Naive thymus-derived CD4-positive, alpha-beta T cell (primary cell): ENCODE measurements at regions not wholly inside any gene's neighbourhood (a gene's known extent, or its start where the extent isn't known, plus 50 kb on each side); places are given as distances from the start of the nearest gene placed in this dataset.

Experiments used
- ATAC-seq: fragments of 150-1000 bp; cut with Tn5 transposase; 2 replicates; pipeline ENCODE4 v1.10.0; 2021; ENCODE audit warnings: mild to moderate bottlenecking, moderate library complexity
- CTCF ChIA-PET: fragments of 350-600 bp; sonication (Branson Sonifier 250); formaldehyde crosslinking; loops from one replicate; lab custom pipeline; 2021; ENCODE audit warnings: antibody characterized with exemption; lab: Charles Lee
- POLR2A ChIA-PET: fragments of 350-600 bp; sonication (Branson Sonifier 250); formaldehyde crosslinking; loops from one replicate; lab custom pipeline; 2021; ENCODE audit warnings: antibody characterized with exemption, inconsistent platforms; lab: Charles Lee
- DNase-seq, 9 donors: peaks; one replicate each; pipeline versions ENCODE4 v3.0.0 to v3.0.0-alpha.2; 2020 to 2022; ENCODE audit warnings: mixed read lengths in 1 of 9
- H3K27ac ChIP-seq: one replicate; pipeline ENCODE4 v1.7.0; 2013; ENCODE audit warnings: mild to moderate bottlenecking, low read depth, low read length, moderate library complexity
- H3K27me3 ChIP-seq, 2 donors: one replicate each; pipeline ENCODE4 v1.7.0; 2013; ENCODE audit warnings: low read length in 2 of 2, mild to moderate bottlenecking in 2 of 2, moderate library complexity in 2 of 2; ENCODE audit not compliant: control insufficient read depth in 2 of 2, insufficient read depth in 2 of 2
- H3K36me3 ChIP-seq, 3 experiments: 1 replicate in 2 of 3; 2 replicates in 1 of 3; pipeline ENCODE4 v1.7.0; 2013; ENCODE audit warnings: low read length in 3 of 3, mild to moderate bottlenecking in 3 of 3, moderate library complexity in 1 of 3; ENCODE audit not compliant: insufficient read depth in 3 of 3, control insufficient read depth in 2 of 3
- H3K4me1 ChIP-seq, 2 donors: one replicate each; pipeline ENCODE4 v1.7.0; 2013; ENCODE audit warnings: low read length in 2 of 2, mild to moderate bottlenecking in 2 of 2, moderate library complexity in 1 of 2; ENCODE audit not compliant: control insufficient read depth in 2 of 2, insufficient read depth in 2 of 2
- H3K4me3 ChIP-seq: 2 replicates; pipeline ENCODE4 v1.7.0; 2013; ENCODE audit warnings: mild to moderate bottlenecking, low read length
- H3K9me3 ChIP-seq, 3 experiments: 1 replicate in 2 of 3; 2 replicates in 1 of 3; pipeline ENCODE4 v1.7.0; 2013; ENCODE audit warnings: low read length in 3 of 3; ENCODE audit not compliant: control insufficient read depth in 2 of 3
- H3K27ac Mint-ChIP-seq, 9 donors: one replicate each; pipeline ENCODE4 v1.8.0; 2020 to 2022; ENCODE audit warnings: mixed read lengths in 9 of 9, mild to moderate bottlenecking in 8 of 9, moderate library complexity in 5 of 9, inconsistent platforms in 2 of 9
- H3K27me3 Mint-ChIP-seq, 5 donors: one replicate each; pipeline ENCODE4 v1.8.0; 2021 to 2022; ENCODE audit warnings: mixed read lengths in 5 of 5, mild to moderate bottlenecking in 1 of 5
- H3K36me3 Mint-ChIP-seq, 5 donors: one replicate each; pipeline ENCODE4 v1.8.0; 2020 to 2022; ENCODE audit warnings: mixed read lengths in 5 of 5, mild to moderate bottlenecking in 3 of 5, inconsistent platforms in 1 of 5
- H3K4me1 Mint-ChIP-seq, 7 donors: one replicate each; pipeline ENCODE4 v1.8.0; 2020 to 2022; ENCODE audit warnings: mixed read lengths in 7 of 7, mild to moderate bottlenecking in 3 of 7, inconsistent platforms in 1 of 7
- H3K4me3 Mint-ChIP-seq, 10 donors: one replicate each; pipeline ENCODE4 v1.8.0; 2020 to 2022; ENCODE audit warnings: mild to moderate bottlenecking in 10 of 10, mixed read lengths in 10 of 10, moderate library complexity in 6 of 10, inconsistent platforms in 2 of 10
- H3K9me3 Mint-ChIP-seq, 11 donors: one replicate each; pipeline ENCODE4 v1.8.0; 2020 to 2022; ENCODE audit warnings: mixed read lengths in 11 of 11, mild to moderate bottlenecking in 4 of 11, inconsistent platforms in 1 of 11, moderate library complexity in 1 of 11
- intact Hi-C, 2 donors: fragments of 100-400 bp; cut with micrococcal nuclease; formaldehyde crosslinking; loops; one replicate each; pipeline ENCODE4 v1.15.1; 2023

DNA sequence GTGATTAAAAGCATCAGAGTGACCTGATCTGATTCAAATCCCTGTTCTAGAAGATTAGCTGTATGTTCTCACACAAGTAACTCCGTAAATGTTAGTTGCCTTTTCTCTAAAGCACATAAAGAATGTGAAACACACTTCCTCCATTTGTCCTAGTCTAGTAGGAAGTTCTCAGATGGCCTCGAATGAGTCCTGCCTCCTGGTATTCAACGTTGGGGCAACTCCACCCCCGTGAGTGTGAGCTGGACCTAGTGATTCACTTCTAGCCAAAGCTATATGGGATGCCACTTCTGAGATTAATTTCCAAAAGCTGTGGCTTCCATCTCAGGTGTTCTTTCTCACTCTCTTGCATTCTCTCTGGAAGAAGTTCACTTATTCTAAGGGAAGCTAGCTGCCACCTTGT lies 267.6 kb downstream of the GPATCH2 start:
- no peaks in the 10 kb centered on the region for H3K4me1 Mint-ChIP-seq
- ChIA-PET CTCF (no interaction called here), POLR2A (no interaction called here)
- intact Hi-C loops, result no loop called here
- no peaks in the 10 kb centered on the region for H3K27me3 ChIP-seq
- no peaks in the 10 kb centered on the region for H3K4me1 ChIP-seq
- peaks cover 0 to 7% (median 0%) of the 10 kb centered on the region in 11 donors for H3K9me3 Mint-ChIP-seq
- H3K4me3 ChIP-seq, result no peak overlapping the region
- H3K36me3 ChIP-seq, result no peaks in the 10 kb centered on the region
- DNase-seq, result no peak
- H3K36me3 Mint-ChIP-seq, result peaks cover 0 to 5% (median 0%) of the 10 kb centered on the region in 5 donors
- no peak overlapping the region for H3K4me3 Mint-ChIP-seq
- H3K9me3 ChIP-seq, result no peaks in the 10 kb centered on the region
- H3K27ac ChIP-seq, result no peak overlapping the region
- no peak for ATAC-seq
- H3K27me3 Mint-ChIP-seq, result peaks cover 0 to 5% (median 0%) of the 10 kb centered on the region in 5 donors
- no peak overlapping the region for H3K27ac Mint-ChIP-seq

DNA sequence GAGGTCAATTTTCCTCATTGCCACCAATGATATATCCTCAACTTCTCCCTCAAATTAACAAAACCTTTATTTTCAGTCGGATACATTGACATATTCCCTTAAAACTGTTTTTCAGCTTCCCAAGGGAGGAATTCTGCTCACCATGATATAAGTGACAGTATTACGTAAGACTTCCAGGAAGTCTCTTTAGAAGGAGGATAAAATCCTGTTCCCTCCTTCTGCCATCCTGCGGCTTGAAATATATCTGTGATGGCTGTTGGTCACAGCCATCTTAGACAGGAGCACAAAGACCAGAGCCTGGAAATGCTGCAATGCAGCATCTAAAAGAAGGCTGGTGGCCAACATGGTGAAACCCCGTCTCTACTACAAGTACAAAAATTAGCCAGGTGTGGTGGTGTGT lies 270.4 kb downstream of the GPATCH2 start:
- H3K4me1 Mint-ChIP-seq, result no peaks in the 10 kb centered on the region
- Histone ChIP-seq H3K4me1 (no peaks in the 10 kb centered on the region), H3K4me3 (no peak overlapping the region), H3K36me3 (no peaks in the 10 kb centered on the region), H3K27me3 (no peaks in the 10 kb centered on the region), H3K27ac (no peak overlapping the region), H3K9me3 (no peaks in the 10 kb centered on the region)
- ChIA-PET POLR2A (no interaction called here), CTCF (no interaction called here)
- no peak overlapping the region for H3K4me3 Mint-ChIP-seq
- H3K9me3 Mint-ChIP-seq, result peaks cover 0 to 11% (median 4%) of the 10 kb centered on the region in 11 donors
- intact Hi-C loops, result no loop called here
- peaks cover 0 to 5% (median 0%) of the 10 kb centered on the region in 5 donors for H3K27me3 Mint-ChIP-seq
- peaks cover 0 to 5% (median 0%) of the 10 kb centered on the region in 5 donors for H3K36me3 Mint-ChIP-seq
- no peak overlapping the region for H3K27ac Mint-ChIP-seq
- DNase-seq, result no peak
- no peak for ATAC-seq

DNA sequence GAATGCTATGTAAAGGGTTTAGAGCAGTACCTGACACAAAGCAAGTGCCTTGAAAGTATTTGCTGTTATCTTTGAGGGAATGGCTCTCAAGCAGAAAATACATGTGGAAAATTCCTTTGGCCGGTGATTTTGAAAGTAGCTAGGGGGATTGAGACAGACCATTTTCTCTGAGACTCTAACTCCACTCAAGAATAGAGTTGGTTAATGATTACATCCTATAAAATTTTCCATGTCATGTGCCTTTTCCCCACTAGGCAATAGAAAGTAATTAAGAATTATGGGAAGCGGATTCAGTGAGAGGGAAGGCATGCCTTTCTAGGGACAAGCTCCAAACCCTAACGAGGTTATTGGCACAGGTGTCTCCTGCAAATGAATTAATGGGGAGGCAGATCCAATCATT lies 276.0 kb downstream of the GPATCH2 start:
- Mint-ChIP-seq H3K27ac (no peak overlapping the region), H3K27me3 (peaks cover 0 to 6% (median 0%) of the 10 kb centered on the region in 5 donors), H3K4me1 (no peaks in the 10 kb centered on the region), H3K9me3 (peaks cover 0 to 9% (median 4%) of the 10 kb centered on the region in 11 donors), H3K4me3 (no peak overlapping the region), H3K36me3 (no peaks in the 10 kb centered on the region)
- no peaks in the 10 kb centered on the region for H3K36me3 ChIP-seq
- ATAC-seq (no peak), DNase-seq (no peak)
- intact Hi-C loops, result no loop called here
- H3K27ac ChIP-seq, result no peak overlapping the region
- H3K9me3 ChIP-seq, result no peaks in the 10 kb centered on the region
- POLR2A ChIA-PET, result no interaction called here
- H3K27me3 ChIP-seq, result no peaks in the 10 kb centered on the region
- H3K4me1 ChIP-seq, result no peaks in the 10 kb centered on the region
- H3K4me3 ChIP-seq, result no peak overlapping the region
- CTCF ChIA-PET, result no interaction called here

DNA sequence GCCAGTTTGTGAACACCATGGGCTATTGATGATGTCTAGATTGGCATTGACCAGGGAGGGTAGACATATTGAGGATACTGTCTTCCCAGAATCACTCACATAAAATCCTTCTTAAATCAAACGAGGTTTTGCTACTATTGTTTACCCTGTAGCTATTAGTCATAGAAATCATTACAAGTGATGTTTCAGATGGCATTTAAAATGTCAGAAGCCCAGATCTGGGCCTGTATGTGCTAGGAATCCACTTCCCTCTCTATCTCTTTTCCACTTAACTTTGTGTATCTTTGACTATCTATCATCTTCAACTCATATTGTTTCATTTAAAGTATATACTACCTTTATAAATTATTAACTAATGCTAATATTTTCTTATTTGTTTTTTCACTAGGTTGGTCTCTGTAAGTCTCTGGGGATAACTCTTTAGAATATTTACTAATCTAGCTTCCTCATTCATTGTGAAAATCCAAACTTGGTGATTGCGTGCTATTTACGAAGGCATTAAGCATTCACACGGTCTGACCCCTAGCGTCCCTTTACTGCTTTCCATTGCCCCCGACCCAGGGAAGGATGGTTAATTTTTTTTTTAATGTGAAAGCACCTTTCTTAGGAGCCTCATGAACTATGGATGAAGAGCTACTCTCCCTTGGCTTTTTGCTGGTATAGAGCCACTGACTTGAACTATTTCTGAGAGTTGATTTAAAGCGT lies 281.8 kb downstream of the GPATCH2 start:
- Histone ChIP-seq H3K27me3 (no peaks in the 10 kb centered on the region), H3K27ac (no peak overlapping the region), H3K4me1 (no peaks in the 10 kb centered on the region), H3K4me3 (no peak overlapping the region), H3K9me3 (no peaks in the 10 kb centered on the region), H3K36me3 (no peaks in the 10 kb centered on the region)
- ATAC-seq, result no peak
- no peak overlapping the region for H3K4me3 Mint-ChIP-seq
- no peak for DNase-seq
- no peaks in the 10 kb centered on the region for H3K36me3 Mint-ChIP-seq
- ChIA-PET POLR2A (no interaction called here), CTCF (no interaction called here)
- intact Hi-C loops, result no loop called here
- H3K4me1 Mint-ChIP-seq, result no peaks in the 10 kb centered on the region
- peaks cover 0 to 6% (median 0%) of the 10 kb centered on the region in 5 donors for H3K27me3 Mint-ChIP-seq
- peaks cover 0 to 11% (median 0%) of the 10 kb centered on the region in 11 donors for H3K9me3 Mint-ChIP-seq
- no peak overlapping the region for H3K27ac Mint-ChIP-seq

DNA sequence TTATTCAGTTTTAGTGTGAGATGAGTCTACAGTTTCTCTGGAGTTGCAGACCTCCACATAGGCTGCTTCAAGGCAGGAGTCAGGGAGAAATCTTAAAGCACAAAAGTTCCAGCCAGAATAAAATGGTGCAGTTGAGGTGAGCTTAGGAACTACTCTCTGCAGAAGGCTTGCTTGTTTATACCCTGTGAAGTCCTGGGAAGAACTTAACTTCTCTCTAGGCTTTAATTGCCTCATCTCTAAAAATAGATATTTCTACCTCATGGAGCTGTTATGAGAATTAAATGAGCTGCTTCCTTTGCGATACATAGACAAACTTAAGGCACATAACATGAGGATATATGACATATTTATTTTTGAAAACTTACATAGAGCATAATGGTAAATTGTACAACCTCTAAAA lies 286.2 kb downstream of the GPATCH2 start:
- peaks cover 0 to 3% (median 0%) of the 10 kb centered on the region in 5 donors for H3K36me3 Mint-ChIP-seq
- ChIA-PET CTCF (no interaction called here), POLR2A (no interaction called here)
- no peak overlapping the region for H3K27ac Mint-ChIP-seq
- intact Hi-C loops, result no loop called here
- ATAC-seq (no peak), DNase-seq (no peak)
- Histone ChIP-seq H3K9me3 (no peaks in the 10 kb centered on the region), H3K4me3 (no peak overlapping the region), H3K27me3 (no peaks in the 10 kb centered on the region), H3K4me1 (no peaks in the 10 kb centered on the region), H3K36me3 (no peaks in the 10 kb centered on the region), H3K27ac (no peak overlapping the region)
- no peaks in the 10 kb centered on the region for H3K4me1 Mint-ChIP-seq
- H3K4me3 Mint-ChIP-seq, result no peak overlapping the region
- peaks cover 0 to 9% (median 0%) of the 10 kb centered on the region in 5 donors for H3K27me3 Mint-ChIP-seq
- H3K9me3 Mint-ChIP-seq, result peaks cover 0 to 17% (median 0%) of the 10 kb centered on the region in 11 donors

DNA sequence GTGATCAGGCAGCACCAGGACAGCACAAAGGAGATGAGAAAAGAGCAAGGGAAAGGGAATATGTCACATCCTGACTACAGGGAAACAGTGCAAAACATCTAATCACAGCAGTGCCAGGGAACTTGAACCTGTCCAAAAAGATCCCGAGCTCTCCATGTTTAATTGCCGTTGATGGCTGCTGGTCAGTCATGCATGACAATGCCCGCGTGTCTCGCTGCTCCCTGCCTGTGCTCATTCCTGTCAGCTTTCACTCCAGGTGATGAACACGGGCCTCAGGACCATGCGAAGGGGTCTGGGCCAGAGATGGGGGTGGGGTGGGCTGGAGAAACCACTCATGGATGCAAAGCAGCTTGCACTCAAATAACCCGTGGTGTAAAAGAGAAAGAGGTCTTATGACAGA lies 287.0 kb downstream of the GPATCH2 start:
- H3K36me3 Mint-ChIP-seq, result peaks cover 0 to 3% (median 0%) of the 10 kb centered on the region in 5 donors
- peaks cover 0 to 17% (median 0%) of the 10 kb centered on the region in 11 donors for H3K9me3 Mint-ChIP-seq
- DNase-seq (no peak), ATAC-seq (no peak)
- no peak overlapping the region for H3K27ac Mint-ChIP-seq
- no peaks in the 10 kb centered on the region for H3K4me1 Mint-ChIP-seq
- POLR2A ChIA-PET, result no interaction called here
- no peak overlapping the region for H3K4me3 ChIP-seq
- intact Hi-C loops, result no loop called here
- no peak overlapping the region for H3K27ac ChIP-seq
- H3K4me3 Mint-ChIP-seq, result no peak overlapping the region
- H3K4me1 ChIP-seq, result no peaks in the 10 kb centered on the region
- H3K36me3 ChIP-seq, result no peaks in the 10 kb centered on the region
- CTCF ChIA-PET, result no interaction called here
- H3K27me3 Mint-ChIP-seq, result peaks cover 0 to 9% (median 0%) of the 10 kb centered on the region in 5 donors
- H3K27me3 ChIP-seq, result no peaks in the 10 kb centered on the region
- no peaks in the 10 kb centered on the region for H3K9me3 ChIP-seq

DNA sequence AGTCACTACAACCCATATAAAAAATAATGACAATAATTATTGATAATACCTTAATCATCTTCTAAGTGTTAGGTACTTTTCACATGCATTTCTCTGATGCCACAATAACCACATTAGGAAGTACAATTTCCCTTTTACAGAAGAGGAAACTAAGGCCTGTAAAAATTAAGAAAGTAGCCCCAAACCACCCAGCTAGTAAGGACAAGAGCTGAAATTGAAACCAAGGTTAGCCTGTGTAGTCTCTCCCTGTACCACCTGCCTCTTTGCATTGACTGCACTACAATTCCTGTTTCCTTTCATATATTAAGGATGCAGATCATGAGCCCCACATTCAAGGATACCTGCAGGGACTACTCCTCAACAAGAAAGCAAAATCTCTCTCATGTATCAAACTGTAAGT lies 288.8 kb downstream of the GPATCH2 start:
- Histone ChIP-seq H3K4me3 (no peak overlapping the region), H3K27ac (no peak overlapping the region), H3K9me3 (no peaks in the 10 kb centered on the region), H3K36me3 (no peaks in the 10 kb centered on the region), H3K4me1 (no peaks in the 10 kb centered on the region), H3K27me3 (no peaks in the 10 kb centered on the region)
- Mint-ChIP-seq H3K4me1 (no peaks in the 10 kb centered on the region), H3K4me3 (no peak overlapping the region), H3K9me3 (peaks cover 0 to 12% (median 0%) of the 10 kb centered on the region in 11 donors), H3K36me3 (peaks cover 0 to 3% (median 0%) of the 10 kb centered on the region in 5 donors), H3K27ac (no peak overlapping the region), H3K27me3 (peaks cover 0 to 9% (median 0%) of the 10 kb centered on the region in 5 donors)
- ChIA-PET CTCF (interaction anchor here (0.9 kb wide), 1 partner anchor 10 kb away, joined by 3 read pairs; no protein-coding TSS in a partner anchor), POLR2A (no interaction called here)
- DNase-seq (no peak), ATAC-seq (no peak)
- intact Hi-C loops, result no loop called here
